Karpas-422 (cell line): ENCODE measurements at regions not wholly inside any gene's neighbourhood (a gene's known extent, or its start where the extent isn't known, plus 50 kb on each side); places are given as distances from the start of the nearest gene placed in this dataset.

Experiments
- DNase-seq: peaks from one replicate; pipeline ENCODE4 v3.0.0-alpha.2; 2015
- H2AFZ ChIP-seq: fragments of 200-600 bp; sonication (generic); 2 replicates; pipeline ENCODE4 v1.6.1; 2014; ENCODE audit warnings: antibody characterized with exemption, low read length, mixed read lengths
- H3K27ac ChIP-seq: fragments of 200-600 bp; sonication (generic); 2 replicates; pipeline ENCODE4 v1.5.1; 2014; ENCODE audit warnings: mild to moderate bottlenecking, low read length, moderate library complexity
- H3K27me3 ChIP-seq: fragments of 200-600 bp; sonication (generic); 2 replicates; pipeline ENCODE4 v1.6.1; 2014; ENCODE audit warnings: low read length, mixed read lengths
- H3K36me3 ChIP-seq: fragments of 200-600 bp; sonication (generic); 2 replicates; pipeline ENCODE4 v1.6.1; 2014; ENCODE audit warnings: low read length, mixed read lengths; ENCODE audit not compliant: insufficient read depth
- H3K4me1 ChIP-seq: fragments of 200-600 bp; sonication (generic); 2 replicates; pipeline ENCODE4 v1.6.1; 2014; ENCODE audit warnings: mild to moderate bottlenecking, low read length, mixed read lengths
- H3K4me2 ChIP-seq: fragments of 200-600 bp; sonication (generic); 2 replicates; pipeline ENCODE4 v1.6.1; 2014; ENCODE audit warnings: low read length, low read depth, mild to moderate bottlenecking; ENCODE audit not compliant: poor library complexity, severe bottlenecking
- H3K4me3 ChIP-seq: fragments of 200-600 bp; sonication (generic); 2 replicates; pipeline ENCODE4 v1.5.1; 2014; ENCODE audit warnings: mild to moderate bottlenecking, antibody characterized with exemption, low read length, mixed read lengths
- H3K79me2 ChIP-seq: fragments of 200-600 bp; sonication (generic); 2 replicates; pipeline ENCODE4 v1.6.1; 2014; ENCODE audit warnings: mild to moderate bottlenecking, low read length, mixed read lengths
- H3K9ac ChIP-seq: fragments of 200-600 bp; sonication (generic); 2 replicates; pipeline ENCODE4 v1.6.0; 2014; ENCODE audit warnings: low read length
- H3K9me2 ChIP-seq: fragments of 200-600 bp; sonication (generic), shearing (Covaris generic); replicated peaks from 2 replicates; pipeline ENCODE4 v1.6.0; 2014; ENCODE audit warnings: mild to moderate bottlenecking, low read length, moderate library complexity; ENCODE audit not compliant: insufficient read depth
- H3K9me3 ChIP-seq: fragments of 300-700, 200-600 bp; sonication (generic); 2 replicates; pipeline ENCODE4 v1.6.1; 2014; ENCODE audit warnings: low read length, mixed read lengths
- H4K20me1 ChIP-seq: fragments of 200-600 bp; sonication (generic); 2 replicates; pipeline ENCODE4 v1.6.1; 2014; ENCODE audit warnings: mild to moderate bottlenecking, antibody characterized with exemption, low read length, low read depth; ENCODE audit not compliant: insufficient read depth

DNA sequence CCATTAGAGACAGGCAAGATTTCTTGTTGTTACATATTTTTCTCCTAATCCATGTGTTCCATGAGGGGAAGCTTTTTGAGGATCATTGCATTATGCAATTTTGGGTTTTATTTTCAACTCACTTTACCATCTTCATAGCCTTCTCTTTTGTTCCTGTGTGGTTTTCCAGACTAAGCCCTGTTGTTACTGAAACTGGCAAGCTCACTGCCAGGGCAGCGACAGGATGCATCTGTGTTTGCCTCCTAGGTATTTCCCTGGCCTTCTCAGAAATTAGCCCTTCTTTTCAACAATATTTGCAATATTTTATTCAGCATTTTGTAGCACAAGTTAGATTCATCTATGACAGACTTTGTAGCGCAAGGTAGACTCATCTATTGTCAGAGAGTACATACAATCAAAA lies 134.2 kb upstream of the CYYR1 start:
- H3K4me1 ChIP-seq, result no peaks in the 10 kb centered on the region
- H3K9ac ChIP-seq, result no peak overlapping the region
- H3K4me3 ChIP-seq, result no peak overlapping the region
- H3K9me3 ChIP-seq, result peaks cover 13% of the 10 kb centered on the region
- no peak overlapping the region for H2AFZ ChIP-seq
- H3K36me3 ChIP-seq, result no peaks in the 10 kb centered on the region
- no peaks in the 10 kb centered on the region for H3K79me2 ChIP-seq
- H3K27me3 ChIP-seq, result no peaks in the 10 kb centered on the region
- H3K27ac ChIP-seq, result no peak overlapping the region
- DNase-seq, result no peak
- H3K4me2 ChIP-seq, result no peak overlapping the region
- H3K9me2 ChIP-seq, result no peaks in the 10 kb centered on the region
- H4K20me1 ChIP-seq, result no peaks in the 10 kb centered on the region

DNA sequence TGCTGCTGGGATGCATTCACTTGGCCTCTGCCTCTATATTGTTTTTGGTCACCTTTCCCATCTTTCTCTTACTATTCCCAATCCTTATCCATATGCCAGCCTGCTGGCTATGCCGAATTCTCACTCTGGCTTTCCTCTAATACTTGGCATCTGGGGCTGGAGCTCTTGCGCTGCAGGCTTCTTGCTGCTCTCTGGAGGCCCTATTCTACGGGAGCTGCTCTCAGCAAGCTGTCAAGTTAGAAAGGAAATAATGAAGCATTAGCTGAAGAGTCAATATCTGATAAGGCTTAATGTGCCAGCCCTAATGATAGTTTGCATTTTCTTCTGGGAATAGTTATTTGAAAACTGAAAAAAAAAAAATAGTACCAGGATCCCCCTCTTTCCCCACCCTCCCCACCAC lies 125.3 kb upstream of the CYYR1 start:
- Histone ChIP-seq H4K20me1 (no peaks in the 10 kb centered on the region), H2AFZ (no peak overlapping the region), H3K4me1 (no peaks in the 10 kb centered on the region), H3K36me3 (no peaks in the 10 kb centered on the region), H3K79me2 (no peaks in the 10 kb centered on the region), H3K9me2 (no peaks in the 10 kb centered on the region), H3K4me3 (no peak overlapping the region), H3K27me3 (no peaks in the 10 kb centered on the region), H3K4me2 (no peak overlapping the region), H3K9ac (no peak overlapping the region), H3K9me3 (peaks cover 25% of the 10 kb centered on the region), H3K27ac (no peak overlapping the region)
- no peak for DNase-seq

DNA sequence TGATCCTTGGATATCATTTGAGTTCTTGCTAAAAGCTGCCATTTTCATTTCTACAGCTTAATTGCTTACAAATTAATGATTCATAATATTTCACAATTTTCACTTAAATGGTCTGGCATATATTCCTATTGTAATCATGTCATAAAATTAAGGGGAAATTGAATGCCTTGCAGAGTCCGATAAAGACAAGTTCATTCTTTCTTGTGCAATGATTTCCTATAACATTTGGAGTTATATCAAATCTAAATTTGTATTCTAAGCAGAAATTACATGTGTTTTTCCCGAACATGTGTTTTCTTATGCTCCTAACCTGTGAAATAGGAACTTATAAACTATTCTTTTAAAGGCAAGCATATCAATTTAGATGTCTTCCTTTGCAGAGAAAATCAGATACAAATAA lies 118.3 kb upstream of the CYYR1 start:
- no peak overlapping the region for H3K4me2 ChIP-seq
- no peaks in the 10 kb centered on the region for H3K4me1 ChIP-seq
- no peaks in the 10 kb centered on the region for H4K20me1 ChIP-seq
- H2AFZ ChIP-seq, result no peak overlapping the region
- no peak for DNase-seq
- no peak overlapping the region for H3K4me3 ChIP-seq
- H3K79me2 ChIP-seq, result no peaks in the 10 kb centered on the region
- no peak overlapping the region for H3K9ac ChIP-seq
- no peak overlapping the region for H3K27ac ChIP-seq
- H3K9me2 ChIP-seq, result no peaks in the 10 kb centered on the region
- H3K27me3 ChIP-seq, result no peaks in the 10 kb centered on the region
- H3K36me3 ChIP-seq, result no peaks in the 10 kb centered on the region
- peaks cover 27% of the 10 kb centered on the region; the same call in 1 of the 2 replicates for H3K9me3 ChIP-seq

DNA sequence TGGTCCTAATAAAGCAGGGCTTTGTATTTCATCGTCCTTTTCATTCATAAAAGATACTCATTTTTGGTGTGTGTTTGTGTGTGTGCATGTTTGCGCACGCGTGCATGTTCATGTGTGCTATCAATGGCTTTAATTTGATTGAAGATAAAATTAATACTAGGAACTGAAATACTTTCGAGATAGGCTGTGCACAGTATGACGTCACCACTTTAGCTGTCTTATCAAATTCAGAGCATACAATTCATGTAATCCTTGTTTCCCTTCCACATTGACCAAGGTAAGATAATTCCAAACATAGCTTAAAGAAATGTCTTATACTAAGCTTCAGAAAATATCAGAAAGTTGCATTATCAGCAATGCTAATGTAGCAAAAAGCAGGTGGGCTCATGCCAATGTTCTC lies 113.6 kb upstream of the CYYR1 start:
- no peak for DNase-seq
- no peaks in the 10 kb centered on the region for H3K36me3 ChIP-seq
- H3K4me3 ChIP-seq, result no peak overlapping the region
- H4K20me1 ChIP-seq, result no peaks in the 10 kb centered on the region
- no peaks in the 10 kb centered on the region for H3K9me2 ChIP-seq
- peaks cover 13% of the 10 kb centered on the region; the same call in 1 of the 2 replicates for H3K9me3 ChIP-seq
- no peak overlapping the region for H3K9ac ChIP-seq
- no peaks in the 10 kb centered on the region for H3K27me3 ChIP-seq
- H3K4me1 ChIP-seq, result no peaks in the 10 kb centered on the region
- no peak overlapping the region for H3K27ac ChIP-seq
- H2AFZ ChIP-seq, result no peak overlapping the region
- H3K79me2 ChIP-seq, result no peaks in the 10 kb centered on the region
- H3K4me2 ChIP-seq, result no peak overlapping the region

- no peak overlapping the region for H3K4me2 ChIP-seq
- no peaks in the 10 kb centered on the region for H3K9me2 ChIP-seq
- H3K27me3 ChIP-seq, result no peaks in the 10 kb centered on the region
- no peak overlapping the region for H3K9ac ChIP-seq
- no peak overlapping the region for H2AFZ ChIP-seq
- no peak overlapping the region for H3K27ac ChIP-seq
- H3K36me3 ChIP-seq, result no peaks in the 10 kb centered on the region
- no peaks in the 10 kb centered on the region for H4K20me1 ChIP-seq
- H3K4me3 ChIP-seq, result no peak overlapping the region
- no peaks in the 10 kb centered on the region for H3K79me2 ChIP-seq
- H3K4me1 ChIP-seq, result no peaks in the 10 kb centered on the region
- peak; percentile 58 for DNase-seq
- peaks cover 14% of the 10 kb centered on the region; the same call in 1 of the 2 replicates for H3K9me3 ChIP-seq
These were observed 113.2 kb upstream of the CYYR1 start for GRCh38 chr21:26686278-26686677.

DNA sequence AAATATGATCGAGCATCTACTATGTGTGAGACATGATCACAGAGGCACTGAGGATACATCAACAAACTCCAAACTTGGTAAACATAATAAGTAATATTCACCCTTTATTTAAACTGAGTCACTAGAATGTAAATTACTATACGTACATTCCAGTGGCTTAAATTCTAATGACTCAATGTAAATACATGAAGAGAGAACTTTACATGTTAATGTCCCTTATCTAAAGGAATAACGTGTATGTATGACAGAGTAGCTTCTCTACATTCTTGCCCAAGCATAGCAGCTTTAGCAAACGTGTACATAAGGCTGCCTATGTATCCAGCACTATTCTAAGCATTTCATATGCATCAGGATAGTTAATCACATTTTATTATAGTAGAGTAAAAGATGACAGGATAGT lies 111.8 kb upstream of the CYYR1 start:
- Histone ChIP-seq H2AFZ (no peak overlapping the region), H3K79me2 (no peaks in the 10 kb centered on the region), H3K27ac (no peak overlapping the region), H3K4me1 (no peaks in the 10 kb centered on the region), H3K27me3 (no peaks in the 10 kb centered on the region), H3K9ac (no peak overlapping the region), H3K9me2 (no peaks in the 10 kb centered on the region), H3K36me3 (no peaks in the 10 kb centered on the region), H3K4me2 (no peak overlapping the region), H3K9me3 (peaks cover 9% of the 10 kb centered on the region; the same call in 1 of the 2 replicates), H4K20me1 (no peaks in the 10 kb centered on the region), H3K4me3 (no peak overlapping the region)
- DNase-seq, result no peak

- no peak overlapping the region for H2AFZ ChIP-seq
- no peak overlapping the region for H3K9ac ChIP-seq
- no peak for DNase-seq
- no peaks in the 10 kb centered on the region for H3K27me3 ChIP-seq
- H4K20me1 ChIP-seq, result no peaks in the 10 kb centered on the region
- H3K27ac ChIP-seq, result no peak overlapping the region
- no peaks in the 10 kb centered on the region for H3K36me3 ChIP-seq
- H3K79me2 ChIP-seq, result no peaks in the 10 kb centered on the region
- peaks cover 9% of the 10 kb centered on the region; the same call in 1 of the 2 replicates for H3K9me3 ChIP-seq
- no peaks in the 10 kb centered on the region for H3K9me2 ChIP-seq
- H3K4me2 ChIP-seq, result no peak overlapping the region
- no peaks in the 10 kb centered on the region for H3K4me1 ChIP-seq
- no peak overlapping the region for H3K4me3 ChIP-seq
These were observed 110.9 kb upstream of the CYYR1 start for GRCh38 chr21:26683996-26684395.

GRCh38 chr21:26679284-26679683 lies 106.2 kb upstream of the CYYR1 start:
- no peaks in the 10 kb centered on the region for H4K20me1 ChIP-seq
- no peak overlapping the region for H3K9ac ChIP-seq
- no peak overlapping the region for H3K4me2 ChIP-seq
- peaks cover 22% of the 10 kb centered on the region for H3K9me3 ChIP-seq
- H2AFZ ChIP-seq, result no peak overlapping the region
- DNase-seq, result no peak
- H3K4me3 ChIP-seq, result no peak overlapping the region
- H3K36me3 ChIP-seq, result no peaks in the 10 kb centered on the region
- no peak overlapping the region for H3K27ac ChIP-seq
- H3K79me2 ChIP-seq, result no peaks in the 10 kb centered on the region
- H3K27me3 ChIP-seq, result no peaks in the 10 kb centered on the region
- no peaks in the 10 kb centered on the region for H3K4me1 ChIP-seq
- H3K9me2 ChIP-seq, result no peaks in the 10 kb centered on the region

- H3K9me3 ChIP-seq, result peaks cover 28% of the 10 kb centered on the region
- DNase-seq, result no peak
- no peaks in the 10 kb centered on the region for H3K36me3 ChIP-seq
- H4K20me1 ChIP-seq, result no peaks in the 10 kb centered on the region
- no peaks in the 10 kb centered on the region for H3K79me2 ChIP-seq
- no peaks in the 10 kb centered on the region for H3K27me3 ChIP-seq
- H3K4me3 ChIP-seq, result no peak overlapping the region
- no peak overlapping the region for H3K27ac ChIP-seq
- H3K4me2 ChIP-seq, result no peak overlapping the region
- no peaks in the 10 kb centered on the region for H3K9me2 ChIP-seq
- H3K4me1 ChIP-seq, result no peaks in the 10 kb centered on the region
- no peak overlapping the region for H2AFZ ChIP-seq
- no peak overlapping the region for H3K9ac ChIP-seq
These were observed 101.2 kb upstream of the CYYR1 start for GRCh38 chr21:26674323-26674722.
